ENCODE measurements at regions not wholly inside any gene's neighbourhood (a gene's known extent, or its start where the extent isn't known, plus 50 kb on each side); places are given as distances from the start of the nearest gene placed in this dataset.

GRCh38 chrX:76971393-76972376 is 475.5 kb upstream of the FGF16 start:
- DNase-seq: no peak
- in situ Hi-C loops (cut with HindIII; ENCODE audit: low pct_ligation_motif_present, low sequenced_read_pairs): no loop called here
- no peak for TF ChIP-seq CTCF (IDR thresholded peaks at IDR 0.05; ENCODE audit: low read depth, low read length, missing control alignments)

GRCh38 chrX:76977452-76977851 is 469.7 kb upstream of the FGF16 start:
- Histone ChIP-seq H3K4me3 (ENCODE audit: low read depth, low read length) (no peak overlapping the region), H3K27me3 (replicated peaks) (no peaks in the 10 kb centered on the region), H3K36me3 (replicated peaks) (no peaks in the 10 kb centered on the region), H3K27ac (no peak overlapping the region)
- TF ChIP-seq CTCF (IDR thresholded peaks at IDR 0.05; ENCODE audit: low read depth, low read length, missing control alignments): no peak
- no peak for DNase-seq
- in situ Hi-C loops (cut with HindIII; ENCODE audit: low pct_ligation_motif_present, low sequenced_read_pairs): no loop called here

More at GRCh38 chrX:76971393-76972376, 475.5 kb upstream of the FGF16 start:
- no peak overlapping the region for H3K4me3 ChIP-seq (ENCODE audit: low read depth, low read length)
- no peaks in the 10 kb centered on the region for H3K27me3 ChIP-seq (replicated peaks)
- no peaks in the 10 kb centered on the region for H3K36me3 ChIP-seq (replicated peaks)
- H3K27ac ChIP-seq: no peak overlapping the region

- in situ Hi-C loops (cut with HindIII; ENCODE audit: low pct_ligation_motif_present, low sequenced_read_pairs): no loop called here
Observed at GRCh38 chrX:76987381-76987780, 459.8 kb upstream of the FGF16 start.

GRCh38 chrX:76996641-76997040 is 450.5 kb upstream of the FGF16 start:
- Histone ChIP-seq H3K27ac (no peak overlapping the region), H3K27me3 (replicated peaks) (no peaks in the 10 kb centered on the region), H3K36me3 (replicated peaks) (no peaks in the 10 kb centered on the region), H3K4me3 (ENCODE audit: low read depth, low read length) (no peak overlapping the region)
- DNase-seq: no peak
- in situ Hi-C loops (cut with HindIII; ENCODE audit: low pct_ligation_motif_present, low sequenced_read_pairs): no loop called here
- TF ChIP-seq CTCF (IDR thresholded peaks at IDR 0.05; ENCODE audit: low read depth, low read length, missing control alignments): no peak

More at GRCh38 chrX:76987381-76987780, 459.8 kb upstream of the FGF16 start:
- H3K4me3 ChIP-seq (ENCODE audit: low read depth, low read length): no peak overlapping the region
- no peaks in the 10 kb centered on the region for H3K27me3 ChIP-seq (replicated peaks)
- H3K27ac ChIP-seq: no peak overlapping the region
- TF ChIP-seq CTCF (IDR thresholded peaks at IDR 0.05; ENCODE audit: low read depth, low read length, missing control alignments): no peak
- no peak for DNase-seq
- H3K36me3 ChIP-seq (replicated peaks): no peaks in the 10 kb centered on the region

GRCh38 chrX:77003530-77003929 is 443.7 kb upstream of the FGF16 start:
- DNase-seq: no peak

More at GRCh38 chrX:77003530-77003929, 443.7 kb upstream of the FGF16 start:
- Histone ChIP-seq H3K27me3 (replicated peaks) (no peaks in the 10 kb centered on the region), H3K4me3 (ENCODE audit: low read depth, low read length) (no peak overlapping the region), H3K36me3 (replicated peaks) (no peaks in the 10 kb centered on the region), H3K27ac (no peak overlapping the region)
- TF ChIP-seq CTCF (IDR thresholded peaks at IDR 0.05; ENCODE audit: low read depth, low read length, missing control alignments): no peak
- in situ Hi-C loops (cut with HindIII; ENCODE audit: low pct_ligation_motif_present, low sequenced_read_pairs): no loop called here
